Upper lobe of left lung (tissue), 4 donors: ENCODE measurements at regions not wholly inside any gene's neighbourhood (a gene's known extent, or its start where the extent isn't known, plus 50 kb on each side); places are given as distances from the start of the nearest gene placed in this dataset.

Experiments used
- EP300 ChIP-seq, 4 donors: sonication (generic); formaldehyde crosslinking; IDR thresholded peaks; one replicate each; pipeline ENCODE4 v1.5.1; 2017; ENCODE audit warnings: antibody characterized with exemption in 4 of 4, control low read depth in 2 of 4
- POLR2A ChIP-seq, 4 donors: fragments of 450-650 bp; IDR thresholded peaks; one replicate each; pipeline ENCODE4 v1.5.1; 2016 to 2017; ENCODE audit warnings: antibody characterized with exemption in 4 of 4, mild to moderate bottlenecking in 2 of 4
- POLR2AphosphoS5 ChIP-seq, 2 donors: sonication (generic); formaldehyde crosslinking; IDR thresholded peaks; one replicate each; pipeline ENCODE4 v1.5.1; 2017; ENCODE audit warnings: antibody characterized with exemption in 2 of 2
- TF ChIP-seq, protein P1 (sequence below), 6 experiments: fragments of 450-650 bp in 4 of 6; fragments of 200-600 bp in 2 of 6; sonication (generic) in 2 of 6; IDR thresholded peaks; one replicate each; pipeline ENCODE4 v1.5.1; 2016 to 2019; ENCODE audit warnings: antibody characterized with exemption in 6 of 6

DNA sequence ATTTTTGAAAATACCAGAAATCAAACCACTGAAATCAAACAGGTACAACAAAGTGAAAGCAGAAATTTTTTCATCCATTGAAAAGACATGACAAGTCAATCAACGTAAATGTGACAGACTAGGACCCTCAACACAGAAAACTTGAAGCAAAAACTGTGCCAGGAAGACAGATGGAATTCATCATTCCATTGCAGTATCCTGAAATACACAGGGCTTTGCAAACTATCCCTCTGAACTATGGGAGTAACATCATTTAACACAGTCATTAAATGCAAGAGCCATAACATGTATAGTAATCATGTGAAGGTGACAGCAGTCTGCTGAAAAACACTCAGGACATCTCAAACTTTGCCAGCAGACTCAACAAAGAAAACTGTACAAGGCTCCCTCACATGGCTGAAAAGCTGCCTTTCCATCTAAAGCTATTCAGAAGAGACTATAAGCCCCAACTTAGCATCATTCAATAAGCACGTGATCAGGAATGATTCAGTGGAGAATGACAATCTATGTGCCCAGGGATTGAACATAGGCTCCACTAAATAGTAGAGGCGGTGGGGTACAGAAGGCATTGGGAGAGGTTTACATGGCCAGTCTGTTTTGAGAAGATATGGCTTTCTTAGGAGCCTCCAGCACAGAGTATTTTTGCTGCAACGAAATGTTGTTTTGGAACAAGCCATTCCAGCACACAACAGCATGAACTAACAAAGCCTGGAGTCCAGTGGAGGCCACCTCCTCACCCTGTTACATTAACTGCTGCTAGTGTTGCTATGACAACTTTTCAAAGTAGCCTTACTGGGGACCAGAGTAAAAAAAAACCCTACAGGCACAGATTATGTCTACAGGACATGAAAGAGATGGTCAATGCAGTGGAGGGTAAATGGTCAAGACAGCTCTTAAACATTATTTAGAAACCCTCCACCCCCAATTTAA, 274.5 kb upstream of the NOCT start:
- TF ChIP-seq POLR2A (IDR thresholded peaks at IDR 0.05) = no peak
- TF ChIP-seq, protein P1, sequence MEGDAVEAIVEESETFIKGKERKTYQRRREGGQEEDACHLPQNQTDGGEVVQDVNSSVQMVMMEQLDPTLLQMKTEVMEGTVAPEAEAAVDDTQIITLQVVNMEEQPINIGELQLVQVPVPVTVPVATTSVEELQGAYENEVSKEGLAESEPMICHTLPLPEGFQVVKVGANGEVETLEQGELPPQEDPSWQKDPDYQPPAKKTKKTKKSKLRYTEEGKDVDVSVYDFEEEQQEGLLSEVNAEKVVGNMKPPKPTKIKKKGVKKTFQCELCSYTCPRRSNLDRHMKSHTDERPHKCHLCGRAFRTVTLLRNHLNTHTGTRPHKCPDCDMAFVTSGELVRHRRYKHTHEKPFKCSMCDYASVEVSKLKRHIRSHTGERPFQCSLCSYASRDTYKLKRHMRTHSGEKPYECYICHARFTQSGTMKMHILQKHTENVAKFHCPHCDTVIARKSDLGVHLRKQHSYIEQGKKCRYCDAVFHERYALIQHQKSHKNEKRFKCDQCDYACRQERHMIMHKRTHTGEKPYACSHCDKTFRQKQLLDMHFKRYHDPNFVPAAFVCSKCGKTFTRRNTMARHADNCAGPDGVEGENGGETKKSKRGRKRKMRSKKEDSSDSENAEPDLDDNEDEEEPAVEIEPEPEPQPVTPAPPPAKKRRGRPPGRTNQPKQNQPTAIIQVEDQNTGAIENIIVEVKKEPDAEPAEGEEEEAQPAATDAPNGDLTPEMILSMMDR (IDR thresholded peaks at IDR 0.05) = no peak
- no peak for TF ChIP-seq EP300 (IDR thresholded peaks at IDR 0.05)
- TF ChIP-seq POLR2AphosphoS5 (IDR thresholded peaks at IDR 0.05) = no peak
